Germinal center (tissue), 1 donor: ENCODE measurements at regions not wholly inside any gene's neighbourhood (a gene's known extent, or its start where the extent isn't known, plus 50 kb on each side); places are given as distances from the start of the nearest gene placed in this dataset.

Experiments
- DNase-seq: peaks from one replicate; pipeline ENCODE4 v3.0.0; 2012; ENCODE audit warnings: mixed read lengths, low spot score

DNA sequence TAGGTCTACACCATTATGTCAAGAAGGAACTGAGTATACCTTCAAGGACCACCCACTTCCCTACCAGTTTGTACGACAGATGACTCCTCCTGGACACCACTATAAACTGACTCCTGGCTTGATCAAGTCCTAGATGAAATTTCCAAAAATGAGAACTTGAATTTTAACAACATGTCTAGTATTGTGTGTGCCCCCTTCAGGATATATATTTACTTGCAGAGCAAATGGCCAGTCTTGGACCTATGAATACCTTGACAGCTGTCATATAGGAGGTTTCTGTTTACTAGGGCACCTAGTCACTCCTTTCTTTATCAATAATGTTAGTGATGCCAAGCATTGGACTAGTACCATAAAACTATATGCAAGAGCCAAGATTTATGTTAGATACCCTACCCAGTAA, 94.1 kb upstream of the TMEM26 start:
- no peak for DNase-seq

DNA sequence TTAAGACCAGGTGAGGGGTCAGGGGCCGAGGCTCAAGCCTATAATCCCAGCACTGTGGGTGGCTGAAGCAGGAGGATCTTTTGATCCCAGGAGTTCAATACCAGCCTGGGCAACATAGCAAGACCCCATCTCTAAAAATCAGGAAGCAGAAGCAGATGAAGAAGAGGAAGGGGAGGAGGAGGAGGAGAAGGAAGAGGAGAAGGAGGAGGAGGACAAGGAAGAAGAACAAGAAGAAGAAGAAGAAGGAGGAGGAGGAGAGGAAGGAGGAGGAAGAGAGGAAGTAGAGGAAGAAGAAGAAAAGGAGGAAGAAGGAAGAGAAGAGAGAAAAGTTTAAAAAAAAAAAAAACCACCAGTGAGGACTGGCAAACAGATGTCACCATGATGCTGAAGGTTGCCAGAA, 92.0 kb upstream of the TMEM26 start:
- no peak for DNase-seq

DNA sequence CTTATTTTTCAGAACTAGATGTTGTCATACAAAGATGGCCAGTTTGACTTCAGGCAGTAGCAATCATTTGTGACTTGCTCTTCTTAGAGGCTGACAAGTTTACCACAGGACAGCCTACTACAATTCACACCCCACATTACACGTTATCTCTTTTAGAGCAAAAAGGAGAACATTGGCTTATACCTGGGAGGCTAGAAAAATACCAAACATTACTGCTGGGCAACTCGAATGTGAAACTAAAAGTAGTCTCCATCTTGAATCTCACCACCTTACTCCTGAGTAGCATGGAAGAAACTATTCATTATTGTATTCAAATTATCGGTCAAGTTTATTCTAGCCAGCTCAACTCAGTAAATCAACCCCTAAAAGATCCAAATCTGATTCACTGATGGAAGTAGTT, 90.7 kb upstream of the TMEM26 start:
- DNase-seq: no peak

DNA sequence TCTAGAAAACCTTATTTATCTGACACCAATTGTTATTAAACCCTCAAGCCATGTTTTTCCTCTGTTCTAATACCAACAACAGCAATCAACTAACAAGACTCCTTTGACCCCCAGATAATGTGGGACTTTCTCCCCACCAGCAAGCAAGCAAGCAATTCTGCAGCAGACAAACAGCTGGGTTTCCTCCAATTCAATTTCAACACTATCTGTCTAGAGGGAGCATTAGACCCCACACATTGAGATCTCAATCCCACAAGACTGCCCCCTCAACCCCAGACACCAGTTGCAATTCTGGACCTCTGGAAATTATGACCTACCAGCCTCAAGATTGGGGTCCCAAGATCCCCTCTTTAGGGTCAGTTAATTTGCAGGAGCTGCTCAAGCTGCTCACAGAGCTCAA, 89.4 kb upstream of the TMEM26 start:
- DNase-seq: no peak

DNA sequence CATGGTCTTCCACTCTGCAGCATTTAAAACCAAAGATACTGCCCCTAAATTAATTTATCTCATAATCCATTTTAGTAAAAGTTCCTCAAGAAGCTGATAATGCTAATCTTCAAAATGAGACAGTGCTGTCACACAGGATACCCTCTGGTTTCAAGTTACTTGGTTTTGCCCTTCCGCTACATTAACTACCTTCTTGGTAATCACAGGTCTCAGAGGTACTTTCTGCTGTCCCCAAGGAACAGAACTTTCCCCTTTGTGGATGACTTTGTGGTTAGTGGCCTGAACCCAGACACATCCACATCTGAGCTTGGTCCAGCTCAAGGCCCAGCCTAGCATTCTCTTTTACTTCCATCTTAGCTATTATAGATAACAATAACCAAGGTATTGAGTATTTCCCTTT, 88.8 kb upstream of the TMEM26 start:
- DNase-seq: no peak

DNA sequence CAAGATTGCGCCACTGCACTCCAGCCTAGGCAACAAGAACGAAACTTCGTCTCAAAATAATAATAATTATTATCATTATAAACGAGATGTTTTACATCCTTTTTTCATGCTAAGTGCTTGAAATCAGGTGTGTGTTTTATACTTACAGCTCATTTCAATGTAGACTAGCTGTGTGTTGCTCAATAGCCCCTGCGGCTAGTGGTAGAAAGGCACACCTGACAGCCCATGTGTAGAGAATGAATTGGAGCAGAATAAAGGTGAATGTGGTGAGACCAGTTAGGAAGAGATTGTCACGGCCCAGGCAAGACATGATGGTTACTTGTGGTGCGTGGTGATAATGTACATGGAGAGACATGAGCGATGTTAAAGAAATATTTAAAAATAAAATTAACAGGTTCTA, 86.7 kb upstream of the TMEM26 start:
- DNase-seq: no peak

DNA sequence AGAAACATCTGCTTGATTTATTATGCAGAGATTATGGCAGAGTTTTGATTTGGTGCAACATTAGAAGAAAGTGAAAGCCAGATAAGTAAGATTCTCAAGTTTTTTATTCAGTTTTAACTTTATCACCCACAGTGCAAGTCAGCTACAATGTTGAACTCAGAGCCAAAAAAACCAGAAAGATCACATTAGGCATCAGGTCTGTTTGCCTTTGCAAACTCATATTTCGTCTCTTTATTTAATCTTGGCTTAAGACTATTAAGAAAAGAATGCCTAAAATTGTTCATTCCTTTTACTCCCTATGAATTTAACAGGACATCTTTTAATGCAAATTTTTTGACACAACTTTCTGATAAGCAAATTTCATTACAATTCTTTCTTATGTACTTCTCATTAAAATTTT, 76.0 kb upstream of the TMEM26 start:
- DNase-seq: no peak

DNA sequence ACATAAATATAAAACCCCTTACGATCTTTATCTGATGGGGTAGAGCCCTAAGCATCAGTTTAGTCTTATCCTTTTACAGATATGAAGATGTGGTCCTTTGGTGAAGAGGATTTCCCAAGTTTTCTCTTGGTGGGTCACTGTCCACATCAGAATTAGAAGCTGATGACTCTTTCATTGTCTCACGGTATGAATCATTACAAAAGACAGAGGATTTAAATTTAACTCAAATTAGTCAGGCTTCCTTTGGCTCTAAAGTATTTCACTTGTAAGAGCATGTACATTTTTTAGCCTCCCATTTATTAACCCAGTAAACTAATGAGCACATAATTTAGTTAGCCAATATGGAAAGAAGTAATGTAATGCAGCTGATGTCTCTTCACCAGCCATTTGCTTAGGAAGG, 49.9 kb upstream of the TMEM26 start:
- DNase-seq: no peak
